H9 (cell line): ENCODE measurements at regions not wholly inside any gene's neighbourhood (a gene's known extent, or its start where the extent isn't known, plus 50 kb on each side); places are given as distances from the start of the nearest gene placed in this dataset.

Experiments used
- DNase-seq: peaks from one replicate; pipeline ENCODE4 v3.0.0-alpha.2; 2017
- H2AFZ ChIP-seq: one replicate; pipeline ENCODE4 v1.6.1; 2013; ENCODE audit warnings: mild to moderate bottlenecking, low read length, control low read depth, moderate library complexity
- H2AK5ac ChIP-seq: 2 replicates; pipeline ENCODE4 v1.6.1; 2013; ENCODE audit warnings: low read length, control low read depth, mixed read lengths; ENCODE audit not compliant: insufficient read length
- H2BK120ac ChIP-seq: one replicate; pipeline ENCODE4 v1.6.1; 2013; ENCODE audit warnings: low read depth, mild to moderate bottlenecking, low read length, control low read depth, inconsistent platforms; ENCODE audit not compliant: poor library complexity, severe bottlenecking
- H2BK12ac ChIP-seq: 2 replicates; pipeline ENCODE4 v1.6.1; 2013; ENCODE audit warnings: low read length, control low read depth, mixed read lengths, low read depth; ENCODE audit not compliant: insufficient read length
- H2BK15ac ChIP-seq: 2 replicates; pipeline ENCODE4 v1.6.1; 2013; ENCODE audit warnings: low read depth, low read length, control low read depth
- H2BK20ac ChIP-seq: one replicate; pipeline ENCODE4 v1.6.1; 2013; ENCODE audit warnings: low read depth, mild to moderate bottlenecking, low read length, control low read depth, inconsistent platforms; ENCODE audit not compliant: poor library complexity, severe bottlenecking
- H2BK5ac ChIP-seq: 2 replicates; pipeline ENCODE4 v1.6.1; 2013; ENCODE audit warnings: low read length, control low read depth, mixed read lengths; ENCODE audit not compliant: insufficient read length
- H3K14ac ChIP-seq: 2 replicates; pipeline ENCODE4 v1.6.1; 2013; ENCODE audit warnings: low read length, control low read depth; ENCODE audit not compliant: insufficient read depth
- H3K18ac ChIP-seq: 2 replicates; pipeline ENCODE4 v1.6.1; 2013; ENCODE audit warnings: low read depth, mild to moderate bottlenecking, mixed read lengths, low read length, control low read depth; ENCODE audit not compliant: insufficient read length
- H3K23ac ChIP-seq: 2 replicates; pipeline ENCODE4 v1.6.1; 2013; ENCODE audit warnings: low read length, control low read depth, mixed read lengths, low read depth; ENCODE audit not compliant: insufficient read length
- H3K23me2 ChIP-seq: 2 replicates; pipeline ENCODE4 v1.6.1; 2013; ENCODE audit warnings: low read depth, mild to moderate bottlenecking, mixed read lengths, low read length, control low read depth; ENCODE audit not compliant: insufficient read length, poor library complexity, severe bottlenecking
- H3K27ac ChIP-seq: 2 replicates; pipeline ENCODE4 v1.5.1; 2013; ENCODE audit warnings: low read length, control low read depth, mixed read lengths, low read depth; ENCODE audit not compliant: insufficient read length
- H3K27me3 ChIP-seq: 2 replicates; pipeline ENCODE4 v1.6.1; 2013; ENCODE audit warnings: low read length, control low read depth, inconsistent platforms; ENCODE audit not compliant: insufficient read depth
- H3K4ac ChIP-seq: 2 replicates; pipeline ENCODE4 v1.6.1; 2013; ENCODE audit warnings: low read depth, mild to moderate bottlenecking, control low read depth, inconsistent platforms, low read length, moderate library complexity
- H3K4me1 ChIP-seq: 2 replicates; pipeline ENCODE4 v1.6.1; 2013; ENCODE audit warnings: low read length, control low read depth, inconsistent platforms; ENCODE audit not compliant: insufficient read depth
- H3K4me2 ChIP-seq: 2 replicates; pipeline ENCODE4 v1.6.1; 2013; ENCODE audit warnings: low read length, control low read depth, mixed read lengths; ENCODE audit not compliant: insufficient read length, insufficient read depth
- H3K56ac ChIP-seq: 2 replicates; pipeline ENCODE4 v1.6.1; 2013; ENCODE audit warnings: low read depth, mild to moderate bottlenecking, mixed read lengths, low read length, control low read depth; ENCODE audit not compliant: insufficient read length
- H3K79me1 ChIP-seq: 2 replicates; pipeline ENCODE4 v1.6.1; 2013; ENCODE audit warnings: low read depth, mild to moderate bottlenecking, moderate library complexity, low read length, control low read depth, inconsistent platforms; ENCODE audit not compliant: insufficient read depth, poor library complexity, severe bottlenecking
- H3K79me2 ChIP-seq: 2 replicates; pipeline ENCODE4 v1.6.1; 2013; ENCODE audit warnings: low read length, control low read depth, inconsistent platforms; ENCODE audit not compliant: insufficient read depth
- H3K9ac ChIP-seq: 2 replicates; pipeline ENCODE4 v1.6.1; 2013; ENCODE audit warnings: low read length, control low read depth, mixed read lengths; ENCODE audit not compliant: insufficient read length; ENCODE audit errors: extremely low read depth
- H3K9me3 ChIP-seq: one replicate; pipeline ENCODE4 v1.6.1; 2013; ENCODE audit warnings: low read depth, low read length, inconsistent platforms; ENCODE audit not compliant: control insufficient read depth
- H3T11ph ChIP-seq: one replicate; pipeline ENCODE4 v1.6.1; 2013; ENCODE audit warnings: mild to moderate bottlenecking, low read length, control low read depth, inconsistent platforms
- H4K20me1 ChIP-seq: one replicate; pipeline ENCODE4 v1.6.1; 2013; ENCODE audit not compliant: control insufficient read depth, insufficient read length, insufficient read depth
- H4K5ac ChIP-seq: 2 replicates; pipeline ENCODE4 v1.6.1; 2013; ENCODE audit warnings: low read depth, mild to moderate bottlenecking, mixed read lengths, low read length, control low read depth; ENCODE audit not compliant: insufficient read length
- H4K8ac ChIP-seq: replicated peaks from 2 replicates; pipeline ENCODE4 v1.6.1; 2013; ENCODE audit warnings: low read length, control low read depth, mixed read lengths, low read depth; ENCODE audit not compliant: insufficient read length
- H4K91ac ChIP-seq: 2 replicates; pipeline ENCODE4 v1.6.1; 2013; ENCODE audit warnings: low read depth, mild to moderate bottlenecking, moderate library complexity, mixed read lengths, low read length, control low read depth; ENCODE audit not compliant: insufficient read length
- H3K27ac Mint-ChIP-seq, 3 experiments: 2 replicates in 2 of 3; 3 replicates in 1 of 3; pipeline ENCODE4 v1.8.0; 2020 to 2021; ENCODE audit warnings: mixed read lengths in 3 of 3, mild to moderate bottlenecking in 1 of 3, moderate library complexity in 1 of 3
- H3K27me3 Mint-ChIP-seq: 2 replicates; pipeline ENCODE4 v1.8.0; 2021; ENCODE audit warnings: low read depth, mild to moderate bottlenecking, moderate library complexity, mixed read lengths
- H3K36me3 Mint-ChIP-seq, 3 experiments: 2 replicates in 2 of 3; 3 replicates in 1 of 3; pipeline ENCODE4 v1.8.0; 2020 to 2021; ENCODE audit warnings: low read depth in 3 of 3, mixed read lengths in 3 of 3; ENCODE audit not compliant: insufficient read depth in 1 of 3
- H3K4me1 Mint-ChIP-seq, 2 experiments: 2 replicates each; pipeline ENCODE4 v1.8.0; 2020; ENCODE audit warnings: mixed read lengths in 2 of 2
- H3K4me3 Mint-ChIP-seq, 2 experiments: 2 replicates in 1 of 2; 3 replicates in 1 of 2; pipeline ENCODE4 v1.8.0; 2020 to 2021; ENCODE audit warnings: mild to moderate bottlenecking in 2 of 2, mixed read lengths in 2 of 2, moderate library complexity in 1 of 2
- H3K9me3 Mint-ChIP-seq, 2 experiments: 2 replicates in 1 of 2; 3 replicates in 1 of 2; pipeline ENCODE4 v1.8.0; 2020; ENCODE audit warnings: mild to moderate bottlenecking in 2 of 2, mixed read lengths in 2 of 2, moderate library complexity in 1 of 2
- CTCF ChIP-seq: fragments of 200-600 bp; sonication (generic); conservative IDR thresholded peaks from 3 replicates; pipeline ENCODE4 v1.8.0; 2021; ENCODE audit warnings: antibody characterized with exemption, mild to moderate bottlenecking
- WGBS: extraction: QIAGEN DNeasy Blood & Tissue Kit; methylation state at CpG from one replicate; pipeline ENCODE4 v1.1.7; 2013; ENCODE audit warnings: missing lambda C conversion rate, low lambda C conversion rate, mixed read lengths; ENCODE audit not compliant: insufficient read length; ENCODE audit errors: extremely low coverage; 5-methylcytosine and 5-hydroxymethylcytosine counted together

- peaks cover 0 to 3% (median 2%) of the 10 kb centered on the region in 3 experiments; a peak in 1 of 7 replicates for H3K36me3 Mint-ChIP-seq
Measured at GRCh38 chr6:105818505-105818904, 267.6 kb upstream of the PRDM1 start.

More at GRCh38 chr6:105818505-105818904, 267.6 kb upstream of the PRDM1 start:
- H3K4me1 ChIP-seq = no peaks in the 10 kb centered on the region
- H2BK5ac ChIP-seq = no peak overlapping the region
- Mint-ChIP-seq H3K4me1 (no peaks in the 10 kb centered on the region), H3K9me3 (peaks cover 9 to 12% of the 10 kb centered on the region in 2 experiments; a peak in 3 of 5 replicates), H3K27me3 (no peaks in the 10 kb centered on the region), H3K27ac (no peak overlapping the region), H3K4me3 (no peak overlapping the region)
- H4K5ac ChIP-seq = no peak overlapping the region
- no peak for TF ChIP-seq CTCF
- H2AK5ac ChIP-seq = no peak overlapping the region
- no CpG with 5 or more reads among the region's 2 CpGs for WGBS
- no peak overlapping the region for H3K4me2 ChIP-seq
- no peak overlapping the region for H2BK15ac ChIP-seq
- no peaks in the 10 kb centered on the region for H3K79me1 ChIP-seq
- no peak overlapping the region for H2AFZ ChIP-seq
- H4K91ac ChIP-seq = no peak overlapping the region
- H3K4ac ChIP-seq = no peak overlapping the region
- no peak for DNase-seq
- H3K23me2 ChIP-seq = no peaks in the 10 kb centered on the region
- no peak overlapping the region for H4K8ac ChIP-seq
- no peaks in the 10 kb centered on the region for H4K20me1 ChIP-seq
- H3K27ac ChIP-seq = no peak overlapping the region
- no peak overlapping the region for H3K56ac ChIP-seq
- no peak overlapping the region for H3K9ac ChIP-seq
- H3K18ac ChIP-seq = no peak overlapping the region
- H3K27me3 ChIP-seq = no peaks in the 10 kb centered on the region
- no peak overlapping the region for H2BK20ac ChIP-seq
- H3K14ac ChIP-seq = no peak overlapping the region
- H3T11ph ChIP-seq = no peak overlapping the region
- no peak overlapping the region for H3K23ac ChIP-seq
- H2BK12ac ChIP-seq = no peak overlapping the region
- no peak overlapping the region for H2BK120ac ChIP-seq
- H3K9me3 ChIP-seq = no peaks in the 10 kb centered on the region
- H3K79me2 ChIP-seq = no peaks in the 10 kb centered on the region
